ENCODE measurements at regions not wholly inside any gene's neighbourhood (a gene's known extent, or its start where the extent isn't known, plus 50 kb on each side); places are given as distances from the start of the nearest gene placed in this dataset.

GRCh38 chr5:147055850-147056566, 177.5 kb upstream of the PPP2R2B start:
- H3K4me3 ChIP-seq (ENCODE audit: low read depth in 2 of 2, low read length in 1 of 2): no peak overlapping the region
- TF ChIP-seq MXI1 (IDR thresholded peaks at IDR 0.05; ENCODE audit: low read depth, low read length) (peak; percentile 34; the same call in 1 of the 2 replicates), POLR2AphosphoS5 (IDR thresholded peaks at IDR 0.05; ENCODE audit: low read depth, low read length) (no peak)
- no peak overlapping the region for H2AFZ ChIP-seq (ENCODE audit: low read depth)
- ChIA-PET CTCF (interaction anchor here (1.0 to 2.1 kb wide), 5 partner anchors 12 to 514 kb away, joined by 3 to 8 read pairs (median 4); no protein-coding TSS in a partner anchor), POLR2A (no interaction called here)
- WGBS (ENCODE audit: low lambda C conversion rate): 35% methylated on average over 8 of the region's 9 CpGs
- no peaks in the 10 kb centered on the region for H3K9me2 ChIP-seq
- peak; percentile 18 for DNase-seq
- no peaks in the 10 kb centered on the region for H3F3A ChIP-seq (replicated peaks; ENCODE audit: insufficient read depth)
- H3K79me2 ChIP-seq (ENCODE audit: insufficient read depth): no peaks in the 10 kb centered on the region
- H3K9me3 ChIP-seq: no peaks in the 10 kb centered on the region
- peak overlapping the region in 1 of 2 experiments; percentile 47; a peak in 2 of 4 replicates for H3K27ac ChIP-seq (ENCODE audit: low read depth in 2 of 2, low read length in 1 of 2)
- H3K27me3 ChIP-seq (ENCODE audit: insufficient read depth): peaks cover 8% of the 10 kb centered on the region; the same call in 1 of the 2 replicates
- no peaks in the 10 kb centered on the region for H3K36me3 ChIP-seq (replicated peaks in 1 of 2; ENCODE audit: control insufficient read depth in 1 of 2, insufficient read depth in 2 of 2, low read length in 1 of 2)
- no peaks in the 10 kb centered on the region for H4K20me1 ChIP-seq (ENCODE audit: insufficient read depth)
- H3K4me2 ChIP-seq: no peak overlapping the region
- peaks cover 0 to 13% of the 10 kb centered on the region in 2 experiments; a peak in 1 of 4 replicates for H3K4me1 ChIP-seq (ENCODE audit: control insufficient read depth in 1 of 2, insufficient read depth in 2 of 2, low read depth in 1 of 2, low read length in 1 of 2)
- H3K9ac ChIP-seq: no peak overlapping the region

DNA sequence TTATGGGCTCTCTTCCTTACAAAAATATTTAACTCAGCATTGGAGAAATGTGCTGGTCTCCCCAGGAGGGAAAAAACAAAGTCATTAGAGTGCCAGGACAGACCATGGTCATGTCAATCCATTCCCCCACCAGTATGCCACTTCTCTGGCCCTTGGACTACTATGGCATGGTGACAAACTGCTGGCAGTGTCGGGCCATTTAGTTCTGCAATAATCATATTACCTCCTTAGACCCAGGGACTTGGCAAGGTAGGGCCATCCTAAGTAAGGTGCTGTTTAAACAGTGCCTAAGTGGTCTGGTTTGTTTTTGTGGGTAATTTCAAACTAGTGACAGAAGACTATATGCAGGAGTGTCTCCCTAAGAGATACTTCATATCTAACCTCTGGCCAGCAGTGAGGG, 177.8 kb upstream of the STK32A start:
- H3K9me2 ChIP-seq: no peaks in the 10 kb centered on the region
- H3F3A ChIP-seq (replicated peaks; ENCODE audit: insufficient read depth): no peaks in the 10 kb centered on the region
- H3K27me3 ChIP-seq (ENCODE audit: insufficient read depth): peaks cover 8% of the 10 kb centered on the region; the same call in 1 of the 2 replicates
- no peak overlapping the region for H3K4me3 ChIP-seq (ENCODE audit: low read depth in 2 of 2, low read length in 1 of 2)
- WGBS (ENCODE audit: low lambda C conversion rate): 0% methylated on average over 1 of the region's 1 CpG
- H3K4me2 ChIP-seq: no peak overlapping the region
- no peak overlapping the region for H3K9ac ChIP-seq
- H3K4me1 ChIP-seq (ENCODE audit: control insufficient read depth in 1 of 2, insufficient read depth in 2 of 2, low read depth in 1 of 2, low read length in 1 of 2): peaks cover 0 to 13% of the 10 kb centered on the region in 2 experiments; a peak in 1 of 4 replicates
- no peaks in the 10 kb centered on the region for H3K79me2 ChIP-seq (ENCODE audit: insufficient read depth)
- TF ChIP-seq FOXJ3 (CRISPR knock-in tag; IDR thresholded peaks at IDR 0.05) (no peak), RCOR1 (IDR thresholded peaks at IDR 0.05; ENCODE audit: low read length) (no peak), ZBTB33 (IDR thresholded peaks at IDR 0.05; ENCODE audit: borderline replicate concordance, low read depth) (no peak), SIN3A (IDR thresholded peaks at IDR 0.05; ENCODE audit: borderline replicate concordance, low read depth, low read length) (no peak), RXRA (IDR thresholded peaks at IDR 0.05; ENCODE audit: borderline replicate concordance, low read depth) (no peak), MXI1 (IDR thresholded peaks at IDR 0.05; ENCODE audit: low read depth, low read length) (no peak), RAD21 (IDR thresholded peaks at IDR 0.05; ENCODE audit: low read length) (no peak), NRF1 (IDR thresholded peaks at IDR 0.05; ENCODE audit: low read depth, low read length) (no peak), JUND (IDR thresholded peaks at IDR 0.05) (no peak), SMC3 (IDR thresholded peaks at IDR 0.05; ENCODE audit: low read depth, low read length) (no peak)
- TF ChIP-seq, protein P1, sequence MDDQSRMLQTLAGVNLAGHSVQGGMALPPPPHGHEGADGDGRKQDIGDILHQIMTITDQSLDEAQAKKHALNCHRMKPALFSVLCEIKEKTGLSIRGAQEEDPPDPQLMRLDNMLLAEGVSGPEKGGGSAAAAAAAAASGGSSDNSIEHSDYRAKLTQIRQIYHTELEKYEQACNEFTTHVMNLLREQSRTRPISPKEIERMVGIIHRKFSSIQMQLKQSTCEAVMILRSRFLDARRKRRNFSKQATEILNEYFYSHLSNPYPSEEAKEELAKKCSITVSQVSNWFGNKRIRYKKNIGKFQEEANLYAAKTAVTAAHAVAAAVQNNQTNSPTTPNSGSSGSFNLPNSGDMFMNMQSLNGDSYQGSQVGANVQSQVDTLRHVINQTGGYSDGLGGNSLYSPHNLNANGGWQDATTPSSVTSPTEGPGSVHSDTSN (IDR thresholded peaks at IDR 0.05): no peak
- no peaks in the 10 kb centered on the region for H3K9me3 ChIP-seq
- no peak overlapping the region for H2AFZ ChIP-seq (ENCODE audit: low read depth)
- ChIA-PET CTCF (interaction anchor here (1.7 kb wide), 1 partner anchor 132 kb away, joined by 6 read pairs; no protein-coding TSS in a partner anchor), POLR2A (no interaction called here)
- H3K36me3 ChIP-seq (replicated peaks in 1 of 2; ENCODE audit: control insufficient read depth in 1 of 2, insufficient read depth in 2 of 2, low read length in 1 of 2): no peaks in the 10 kb centered on the region
- no peak for DNase-seq
- no peak overlapping the region; a peak in 1 of 4 replicates for H3K27ac ChIP-seq (ENCODE audit: low read depth in 2 of 2, low read length in 1 of 2)
- no peaks in the 10 kb centered on the region for H4K20me1 ChIP-seq (ENCODE audit: insufficient read depth)
